Endometrial microvascular endothelial cells (primary cell): ENCODE measurements at regions not wholly inside any gene's neighbourhood (a gene's known extent, or its start where the extent isn't known, plus 50 kb on each side); places are given as distances from the start of the nearest gene placed in this dataset.
"Not testable (repeated sequence)": the region's sequence is repeated elsewhere in the genome, so short reads cannot be mapped to it uniquely, and the experiment has no call there.

Source experiments
- in situ Hi-C: cut with HindIII; loops from 2 replicates; pipeline ENCODE4 v1.10.0; 2017; ENCODE audit warnings: low sequenced_read_pairs, low pct_unique_long_range_greater_than_20kb; ENCODE audit errors: inconsistent ontology term

GRCh38 chr4:184335520-184335919 is 117.8 kb upstream of the ENPP6 start:
- in situ Hi-C loops = no loop called here

GRCh38 chr4:184333446-184333845 is 115.8 kb upstream of the ENPP6 start:
- in situ Hi-C loops = not testable (repeated sequence)

- in situ Hi-C loops = no loop called here
Observed at GRCh38 chr4:184331268-184331995, 113.8 kb upstream of the ENPP6 start.

- in situ Hi-C loops = not testable (repeated sequence)
Observed at GRCh38 chr4:184330517-184331094, 112.9 kb upstream of the ENPP6 start.

- in situ Hi-C loops = no loop called here
Observed at GRCh38 chr4:184329659-184330400, 112.2 kb upstream of the ENPP6 start.

- in situ Hi-C loops = no loop called here
Observed at GRCh38 chr4:184329235-184329634, 111.6 kb upstream of the ENPP6 start.

- in situ Hi-C loops = no loop called here
Observed at GRCh38 chr4:184328022-184328736, 110.5 kb upstream of the ENPP6 start.

GRCh38 chr4:184324939-184325477 is 107.3 kb upstream of the ENPP6 start:
- in situ Hi-C loops = no loop called here

GRCh38 chr4:184322328-184323025 is 104.8 kb upstream of the ENPP6 start:
- in situ Hi-C loops = no loop called here

- in situ Hi-C loops = no loop called here
Observed at GRCh38 chr4:184320631-184321030, 103.0 kb upstream of the ENPP6 start.

- in situ Hi-C loops = no loop called here
Observed at GRCh38 chr4:184318852-184319251, 101.2 kb upstream of the ENPP6 start.

GRCh38 chr4:184317234-184317918 is 99.7 kb upstream of the ENPP6 start:
- in situ Hi-C loops = no loop called here

- in situ Hi-C loops = no loop called here
Observed at GRCh38 chr4:184316821-184317220, 99.1 kb upstream of the ENPP6 start.

- in situ Hi-C loops = no loop called here
Observed at GRCh38 chr4:184315675-184316359, 98.1 kb upstream of the ENPP6 start.

- in situ Hi-C loops = no loop called here
Observed at GRCh38 chr4:184313702-184314659, 96.3 kb upstream of the ENPP6 start.

- in situ Hi-C loops = no loop called here
Observed at GRCh38 chr4:184313058-184313581, 95.4 kb upstream of the ENPP6 start.
